ENCODE measurements at regions not wholly inside any gene's neighbourhood (a gene's known extent, or its start where the extent isn't known, plus 50 kb on each side); places are given as distances from the start of the nearest gene placed in this dataset.

DNA sequence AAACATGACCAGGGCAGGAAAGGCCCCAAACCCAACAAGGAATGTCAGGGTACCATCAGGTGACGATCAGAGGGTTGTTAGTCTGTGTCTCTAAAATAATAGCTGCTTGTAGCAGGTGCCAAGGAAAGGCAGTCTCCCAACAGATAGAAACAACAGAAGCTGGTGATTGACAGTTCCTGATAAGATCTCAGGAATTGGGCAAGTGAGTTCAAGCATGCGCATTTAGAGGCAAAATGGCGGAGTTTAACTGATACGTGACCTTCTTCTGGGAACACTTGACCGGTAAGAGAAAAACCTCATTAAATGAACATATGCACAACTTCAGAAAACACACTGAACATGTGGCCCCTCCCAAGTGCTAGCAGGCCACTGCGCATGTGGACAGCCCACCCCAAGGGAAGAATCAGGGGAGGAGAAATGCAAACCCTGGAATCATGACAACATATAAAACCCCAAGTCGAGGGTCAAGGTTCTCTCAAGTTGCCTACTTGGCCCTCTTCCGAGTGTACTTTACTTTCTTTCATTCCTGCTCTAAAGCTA lies 664.9 kb downstream of the KCNJ3 start:
- DNase-seq = no peak
- WGBS, 3 donors = 83 to 90% (median 85%) methylated on average over 8 of the region's 8 CpGs
- Histone ChIP-seq H3K27me3 (no peaks in the 10 kb centered on the region), H3K4me1 (ENCODE audit: insufficient read depth) (no peaks in the 10 kb centered on the region), H3K9me3 (no peaks in the 10 kb centered on the region), H3K36me3 (no peaks in the 10 kb centered on the region), H3K4me3 (no peak overlapping the region), H3K27ac (no peak overlapping the region)
- intact Hi-C loops (cut with DNase I) = no loop called here
- TF ChIP-seq POLR2A (IDR thresholded peaks at IDR 0.05) (no peak), EP300 (IDR thresholded peaks at IDR 0.05) (no peak)
- TF ChIP-seq, protein P1, sequence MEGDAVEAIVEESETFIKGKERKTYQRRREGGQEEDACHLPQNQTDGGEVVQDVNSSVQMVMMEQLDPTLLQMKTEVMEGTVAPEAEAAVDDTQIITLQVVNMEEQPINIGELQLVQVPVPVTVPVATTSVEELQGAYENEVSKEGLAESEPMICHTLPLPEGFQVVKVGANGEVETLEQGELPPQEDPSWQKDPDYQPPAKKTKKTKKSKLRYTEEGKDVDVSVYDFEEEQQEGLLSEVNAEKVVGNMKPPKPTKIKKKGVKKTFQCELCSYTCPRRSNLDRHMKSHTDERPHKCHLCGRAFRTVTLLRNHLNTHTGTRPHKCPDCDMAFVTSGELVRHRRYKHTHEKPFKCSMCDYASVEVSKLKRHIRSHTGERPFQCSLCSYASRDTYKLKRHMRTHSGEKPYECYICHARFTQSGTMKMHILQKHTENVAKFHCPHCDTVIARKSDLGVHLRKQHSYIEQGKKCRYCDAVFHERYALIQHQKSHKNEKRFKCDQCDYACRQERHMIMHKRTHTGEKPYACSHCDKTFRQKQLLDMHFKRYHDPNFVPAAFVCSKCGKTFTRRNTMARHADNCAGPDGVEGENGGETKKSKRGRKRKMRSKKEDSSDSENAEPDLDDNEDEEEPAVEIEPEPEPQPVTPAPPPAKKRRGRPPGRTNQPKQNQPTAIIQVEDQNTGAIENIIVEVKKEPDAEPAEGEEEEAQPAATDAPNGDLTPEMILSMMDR (IDR thresholded peaks at IDR 0.05) = no peak

DNA sequence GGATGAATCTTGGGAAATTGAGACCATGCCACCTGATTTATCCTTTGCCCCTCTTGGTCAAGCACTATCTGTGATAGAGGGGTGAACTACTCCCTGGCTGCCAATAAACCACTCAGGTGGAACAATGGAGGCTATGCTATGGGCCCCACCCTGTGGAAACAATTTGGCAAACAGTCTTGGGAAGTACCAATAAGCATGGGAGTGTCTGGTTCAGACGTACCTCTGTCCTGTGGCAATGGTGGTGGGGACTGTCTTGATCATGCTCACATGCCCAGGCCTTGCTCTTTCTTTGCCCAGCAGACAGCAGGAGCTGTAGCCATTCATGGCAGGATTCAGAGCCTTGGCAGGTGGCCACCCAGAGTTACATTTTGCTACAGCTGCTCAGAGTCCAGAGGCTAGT lies 658.7 kb downstream of the KCNJ3 start:
- Histone ChIP-seq H3K27ac (no peak overlapping the region), H3K27me3 (no peaks in the 10 kb centered on the region), H3K36me3 (no peaks in the 10 kb centered on the region), H3K4me3 (no peak overlapping the region), H3K9me3 (no peaks in the 10 kb centered on the region), H3K4me1 (ENCODE audit: insufficient read depth) (no peaks in the 10 kb centered on the region)
- no peak for DNase-seq
- TF ChIP-seq POLR2A (IDR thresholded peaks at IDR 0.05) (no peak), EP300 (IDR thresholded peaks at IDR 0.05) (no peak)
- TF ChIP-seq, protein P1 (IDR thresholded peaks at IDR 0.05) = no peak
- 46 to 77% (median 74%) methylated on average over 1 of the region's 1 CpG for WGBS, 3 donors
- intact Hi-C loops (cut with DNase I) = no loop called here

DNA sequence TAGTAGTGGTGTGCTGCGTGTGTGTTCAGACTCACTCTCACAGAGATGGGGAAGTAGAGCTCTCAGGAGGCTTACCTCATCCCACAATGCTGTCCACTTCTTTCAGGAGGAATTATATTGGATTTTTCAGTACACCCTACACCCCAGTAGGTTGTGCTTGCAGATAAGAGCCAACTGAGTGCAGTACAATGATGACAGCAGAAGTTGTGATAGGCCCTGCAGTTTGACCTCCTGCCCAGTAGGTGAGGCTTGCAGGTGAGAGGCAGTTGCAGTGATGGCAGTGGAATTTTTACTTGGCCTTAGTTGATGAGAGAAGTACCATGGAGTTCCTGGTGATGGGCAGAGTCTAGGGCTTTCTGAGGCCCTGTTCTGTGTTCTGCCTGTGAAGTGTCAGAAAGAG lies 657.8 kb downstream of the KCNJ3 start:
- 82 to 90% (median 89%) methylated on average over 1 of the region's 1 CpG for whole genome bisulfite sequencing, 3 donors
- Histone ChIP-seq H3K9me3 (no peaks in the 10 kb centered on the region), H3K27me3 (no peaks in the 10 kb centered on the region), H3K27ac (no peak overlapping the region), H3K36me3 (no peaks in the 10 kb centered on the region), H3K4me3 (no peak overlapping the region), H3K4me1 (ENCODE audit: insufficient read depth) (no peaks in the 10 kb centered on the region)
- DNase-seq = no peak
- intact Hi-C loops (cut with DNase I) = no loop called here
- no peak for TF ChIP-seq EP300 (IDR thresholded peaks at IDR 0.05)
- TF ChIP-seq POLR2A (IDR thresholded peaks at IDR 0.05) = no peak
- TF ChIP-seq, protein P1 (IDR thresholded peaks at IDR 0.05) = no peak

DNA sequence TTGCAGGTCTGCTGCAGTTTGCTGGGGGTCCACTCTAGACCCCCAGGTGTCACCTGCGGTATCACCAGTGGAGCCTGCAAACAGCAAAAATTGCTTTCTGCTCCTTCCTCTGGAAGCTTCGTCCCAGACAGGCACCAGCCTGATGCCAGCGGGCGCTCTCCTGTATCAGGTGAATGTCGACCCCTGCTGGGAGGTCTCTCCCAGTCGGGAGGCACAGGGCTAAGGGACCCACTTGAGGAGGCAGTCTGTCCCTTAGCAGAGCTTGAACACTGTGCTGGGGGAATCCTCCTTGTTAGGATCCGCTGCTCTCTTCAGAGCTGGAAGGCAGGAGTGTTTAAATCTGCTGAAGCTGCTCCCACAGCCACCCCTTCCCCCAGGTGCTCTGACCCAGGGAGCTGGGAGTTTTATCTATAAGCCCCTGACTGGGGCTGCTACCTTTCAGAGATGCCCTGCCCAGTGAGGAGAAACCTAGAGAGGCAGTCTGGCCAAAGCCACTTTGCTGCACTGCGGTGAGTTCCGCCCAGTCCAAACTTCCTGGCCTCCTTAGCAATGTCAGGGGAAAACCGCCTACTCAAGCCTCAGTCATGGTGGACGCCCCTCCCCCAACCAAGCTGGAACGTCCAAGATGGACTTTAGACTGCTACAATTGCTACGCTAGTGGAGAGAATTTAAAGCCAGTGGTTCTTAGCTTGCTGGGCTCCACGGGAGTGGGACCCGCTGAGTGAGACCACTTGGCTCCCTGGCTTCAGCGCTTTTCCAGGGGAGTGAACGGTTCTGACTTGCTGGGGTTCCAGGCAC lies 652.5 kb downstream of the KCNJ3 start:
- H3K4me1 ChIP-seq (ENCODE audit: insufficient read depth) = no peaks in the 10 kb centered on the region
- H3K4me3 ChIP-seq = no peak overlapping the region
- no peaks in the 10 kb centered on the region for H3K27me3 ChIP-seq
- 82 to 87% (median 85%) methylated on average over 16 to 17 of the region's 17 CpGs for WGBS, 3 donors
- intact Hi-C loops (cut with DNase I) = no loop called here
- H3K36me3 ChIP-seq = no peaks in the 10 kb centered on the region
- DNase-seq = no peak
- no peak overlapping the region for H3K27ac ChIP-seq
- H3K9me3 ChIP-seq = no peaks in the 10 kb centered on the region
- TF ChIP-seq EP300 (IDR thresholded peaks at IDR 0.05) (no peak), POLR2A (IDR thresholded peaks at IDR 0.05) (no peak)
- TF ChIP-seq, protein P1 (IDR thresholded peaks at IDR 0.05) = no peak

Measured in ovary (tissue), 7 donors.